Peyer's patch (tissue), 4 donors: ENCODE measurements at regions not wholly inside any gene's neighbourhood (a gene's known extent, or its start where the extent isn't known, plus 50 kb on each side); places are given as distances from the start of the nearest gene placed in this dataset.

Experiments used
- POLR2A ChIP-seq, 2 donors: fragments of 450-650 bp; IDR thresholded peaks; one replicate each; pipeline ENCODE4 v1.5.1; 2017; ENCODE audit warnings: antibody characterized with exemption in 2 of 2, mild to moderate bottlenecking in 2 of 2, moderate library complexity in 2 of 2
- TF ChIP-seq, protein P1 (sequence below), 6 experiments: fragments of 450-650 bp in 4 of 6; fragments of 200-600 bp in 2 of 6; sonication (generic) in 1 of 6; IDR thresholded peaks; one replicate each; pipeline ENCODE4 v1.5.1; 2017 to 2019; ENCODE audit warnings: antibody characterized with exemption in 6 of 6, mild to moderate bottlenecking in 3 of 6, moderate library complexity in 1 of 6

DNA sequence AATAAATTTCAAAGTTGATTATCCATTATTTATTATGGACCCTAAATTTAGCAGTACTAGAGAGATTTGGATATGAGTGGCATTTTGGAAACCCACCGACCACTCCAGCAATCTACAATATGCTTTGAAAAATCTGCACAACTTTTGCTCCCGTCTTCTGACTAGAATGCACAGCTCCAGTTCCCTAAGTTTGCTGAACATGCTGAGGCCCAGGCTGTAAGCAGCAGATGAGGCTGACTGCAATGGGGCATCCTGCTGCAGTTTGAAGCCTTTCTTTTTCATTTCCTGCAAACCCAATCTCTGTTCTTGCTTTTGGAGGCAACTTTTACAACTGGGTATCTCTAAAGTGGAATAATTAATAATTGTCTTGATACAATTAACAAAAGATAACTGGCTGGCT lies 405.8 kb downstream of the ATP23 start:
- TF ChIP-seq, protein P1, sequence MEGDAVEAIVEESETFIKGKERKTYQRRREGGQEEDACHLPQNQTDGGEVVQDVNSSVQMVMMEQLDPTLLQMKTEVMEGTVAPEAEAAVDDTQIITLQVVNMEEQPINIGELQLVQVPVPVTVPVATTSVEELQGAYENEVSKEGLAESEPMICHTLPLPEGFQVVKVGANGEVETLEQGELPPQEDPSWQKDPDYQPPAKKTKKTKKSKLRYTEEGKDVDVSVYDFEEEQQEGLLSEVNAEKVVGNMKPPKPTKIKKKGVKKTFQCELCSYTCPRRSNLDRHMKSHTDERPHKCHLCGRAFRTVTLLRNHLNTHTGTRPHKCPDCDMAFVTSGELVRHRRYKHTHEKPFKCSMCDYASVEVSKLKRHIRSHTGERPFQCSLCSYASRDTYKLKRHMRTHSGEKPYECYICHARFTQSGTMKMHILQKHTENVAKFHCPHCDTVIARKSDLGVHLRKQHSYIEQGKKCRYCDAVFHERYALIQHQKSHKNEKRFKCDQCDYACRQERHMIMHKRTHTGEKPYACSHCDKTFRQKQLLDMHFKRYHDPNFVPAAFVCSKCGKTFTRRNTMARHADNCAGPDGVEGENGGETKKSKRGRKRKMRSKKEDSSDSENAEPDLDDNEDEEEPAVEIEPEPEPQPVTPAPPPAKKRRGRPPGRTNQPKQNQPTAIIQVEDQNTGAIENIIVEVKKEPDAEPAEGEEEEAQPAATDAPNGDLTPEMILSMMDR (IDR thresholded peaks at IDR 0.05) = no peak
- no peak for TF ChIP-seq POLR2A (IDR thresholded peaks at IDR 0.05)
